Stimulated activated CD4-positive, alpha-beta T cell treated with anti-CD3 and anti-CD28 coated beads, Interleukin-1b, Interleukin-23, amount 100 ng/mL, for 24 hours (primary cell): ENCODE measurements at regions not wholly inside any gene's neighbourhood (a gene's known extent, or its start where the extent isn't known, plus 50 kb on each side); places are given as distances from the start of the nearest gene placed in this dataset.
A peak's percentile ranks its signal among the peaks of the same experiment; 100 is the strongest.

Experiments used
- DNase-seq, 4 experiments: peaks; one replicate each; pipeline ENCODE4 v3.0.0-alpha.2; 2020; ENCODE audit warnings: low read depth in 4 of 4, low spot score in 1 of 4

DNA sequence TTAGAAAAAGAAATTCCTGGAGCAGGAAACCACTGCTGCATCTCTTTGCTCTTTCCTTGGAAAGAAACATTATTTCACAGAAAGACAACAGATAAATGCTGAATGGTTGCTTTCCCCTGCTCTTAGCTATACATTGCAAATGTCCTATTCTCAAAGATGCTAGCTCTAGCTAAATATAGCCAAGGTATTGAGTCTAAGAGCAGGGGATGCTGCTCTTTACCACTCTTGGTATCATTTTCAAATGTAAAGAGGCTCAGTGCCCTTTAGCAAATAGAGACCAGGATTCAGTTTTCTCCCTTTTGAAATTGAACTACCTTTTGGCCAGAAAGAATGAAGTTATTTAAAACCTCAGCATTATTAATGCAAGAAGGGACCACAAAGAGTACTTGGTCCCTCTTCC, 104.0 kb upstream of the FUT8 start:
- no peak for DNase-seq

DNA sequence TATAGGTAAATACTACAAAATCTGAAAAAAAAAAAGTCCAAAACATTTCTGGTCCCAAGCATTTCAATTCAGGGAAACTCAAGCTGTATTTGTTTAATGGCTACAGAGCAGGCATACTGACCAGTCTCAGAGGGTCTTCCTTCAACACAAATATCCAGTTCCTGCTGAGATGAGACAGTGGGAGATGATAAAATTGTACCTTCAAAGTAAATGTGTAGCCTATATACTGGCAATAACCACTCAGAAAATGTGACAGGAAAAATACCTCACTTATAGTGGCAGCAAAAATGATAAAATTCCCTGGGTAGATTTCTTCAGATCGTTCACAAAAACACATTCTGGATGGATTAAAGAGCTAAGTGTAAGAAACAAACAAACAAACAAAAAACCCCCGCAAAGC, 102.0 kb upstream of the FUT8 start:
- DNase-seq, result no peak

DNA sequence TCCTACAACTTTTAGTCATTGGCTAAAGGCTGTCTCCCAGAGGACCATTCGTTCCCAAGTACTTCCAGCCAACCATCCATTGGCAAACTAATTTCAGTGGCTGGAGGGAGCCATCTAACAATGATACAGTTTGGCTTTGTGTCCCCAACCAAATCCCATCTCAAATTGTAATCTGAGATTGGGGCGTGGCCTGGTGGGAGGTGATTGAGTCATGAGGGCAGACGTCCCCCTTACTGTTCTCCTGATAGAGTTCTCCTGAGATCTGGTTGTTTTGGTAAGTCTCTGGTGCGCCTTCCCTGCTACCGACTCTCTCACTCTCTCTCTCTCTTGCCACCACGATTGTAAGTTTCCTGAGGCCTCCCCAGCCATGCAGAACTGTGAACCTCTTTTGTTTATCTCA, 99.7 kb upstream of the FUT8 start:
- no peak for DNase-seq

DNA sequence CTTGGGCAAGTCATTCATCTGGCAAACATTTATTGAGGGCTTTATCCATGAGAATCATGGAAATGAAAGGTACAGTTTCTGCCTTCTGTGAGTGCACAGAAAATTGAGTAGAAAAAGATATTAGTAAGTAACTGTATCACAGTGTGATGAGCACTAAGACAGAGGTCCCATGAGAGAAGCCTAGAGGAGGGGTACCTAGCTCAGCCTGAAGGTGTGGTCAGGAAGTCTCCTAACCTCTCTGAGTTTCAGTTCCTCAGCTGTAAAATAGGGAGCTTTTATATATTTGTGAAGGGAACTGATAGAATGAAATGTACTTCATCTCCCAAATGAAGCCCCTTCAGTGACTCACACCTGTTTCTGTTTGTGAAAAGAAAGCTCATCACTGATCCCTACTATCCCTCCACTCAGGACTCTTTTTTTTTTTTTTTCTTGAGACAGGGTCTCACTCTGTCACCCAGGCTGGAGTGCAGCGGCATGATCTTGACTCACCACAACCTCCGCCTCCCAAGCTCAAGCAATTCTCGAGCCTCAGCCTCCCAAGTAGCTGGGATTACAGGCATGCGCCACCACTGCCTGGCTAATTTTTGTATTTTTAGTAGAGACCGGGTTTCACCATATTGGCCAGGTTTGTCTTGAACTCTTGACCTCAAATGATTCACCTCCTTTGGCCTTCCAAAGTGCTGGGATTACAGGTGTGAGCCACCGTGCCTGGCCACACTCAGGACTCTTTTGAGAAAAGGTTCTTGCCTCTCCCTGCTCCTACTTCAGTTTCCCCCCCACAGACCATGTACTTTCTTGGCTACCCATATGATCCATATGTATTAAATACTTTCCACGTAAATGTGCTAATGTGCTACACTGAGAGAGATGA, 93.7 kb upstream of the FUT8 start:
- DNase-seq, result no peak

DNA sequence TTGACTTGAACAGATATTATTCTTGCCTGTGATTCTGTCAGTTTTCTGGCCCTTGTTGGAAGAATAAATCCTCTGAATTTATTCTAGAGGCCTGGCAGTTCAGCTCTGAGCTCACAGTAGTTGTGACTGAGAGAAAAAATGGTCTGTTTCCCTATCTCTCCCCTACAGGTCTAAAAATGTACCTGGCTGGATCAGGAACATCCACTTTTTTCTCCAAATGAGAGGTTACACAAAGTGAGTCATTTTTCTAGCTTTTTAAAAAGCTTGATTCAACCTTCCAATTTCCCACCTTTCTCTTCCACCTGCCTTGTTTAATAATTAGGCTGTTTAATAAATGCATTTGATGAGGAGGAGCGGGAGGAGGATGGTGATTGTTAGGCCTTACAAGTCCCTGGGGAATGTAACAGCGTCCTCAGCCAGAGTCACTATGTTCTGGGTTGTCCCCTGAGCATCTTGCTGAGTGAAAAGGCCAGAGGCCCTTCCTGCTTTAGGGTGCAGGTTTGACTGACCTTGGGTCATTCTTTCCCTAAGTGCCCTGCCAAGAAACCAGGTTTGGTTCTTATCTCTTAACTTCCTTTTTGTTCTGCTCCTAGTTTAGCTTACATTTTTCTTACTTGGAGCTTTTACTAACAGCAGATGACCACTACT, 91.7 kb upstream of the FUT8 start:
- no peak for DNase-seq

DNA sequence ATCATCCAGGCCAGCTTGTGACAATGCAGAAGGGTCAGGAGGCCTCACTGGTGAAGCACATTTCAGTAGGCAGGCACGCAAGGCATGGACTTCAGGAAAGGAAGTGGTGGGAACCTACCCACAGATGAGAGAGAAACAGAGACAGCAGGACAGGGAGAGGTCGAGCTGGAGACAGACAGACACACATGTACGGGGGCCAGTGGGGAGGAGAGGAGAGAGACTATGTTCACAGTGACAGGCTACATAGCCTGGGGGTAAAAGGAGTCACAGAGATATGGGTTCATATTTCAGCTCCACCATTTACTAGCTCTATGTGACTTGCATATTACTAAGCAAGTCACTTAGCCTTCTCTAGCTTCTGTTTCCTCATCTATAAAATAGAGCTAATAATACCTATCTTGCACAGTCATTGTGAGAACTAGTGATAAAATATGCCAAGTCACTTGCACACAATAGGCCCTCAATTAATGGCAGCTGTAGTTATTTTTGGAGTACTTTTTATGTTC, 91.1 kb upstream of the FUT8 start:
- no peak for DNase-seq

DNA sequence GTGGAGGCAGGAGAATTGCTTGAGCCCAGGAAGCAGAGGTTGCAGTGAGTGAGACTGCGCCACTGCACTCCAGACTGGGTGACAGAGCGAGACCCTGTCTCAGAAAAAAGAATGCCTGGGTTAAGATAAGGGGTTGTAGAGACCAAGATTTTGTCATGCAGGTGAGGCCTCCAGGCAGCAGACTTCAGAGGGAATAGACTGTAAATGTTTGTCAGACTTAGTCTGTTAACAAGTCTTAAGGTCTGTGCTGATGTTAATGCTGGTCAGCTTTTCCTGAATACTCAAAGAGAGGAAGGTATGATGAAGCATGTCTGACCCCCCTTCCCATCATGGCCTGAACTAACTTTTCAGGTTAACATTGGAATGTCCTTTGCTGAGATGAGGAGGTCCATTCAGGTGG, 83.0 kb upstream of the FUT8 start:
- DNase-seq, result no peak

DNA sequence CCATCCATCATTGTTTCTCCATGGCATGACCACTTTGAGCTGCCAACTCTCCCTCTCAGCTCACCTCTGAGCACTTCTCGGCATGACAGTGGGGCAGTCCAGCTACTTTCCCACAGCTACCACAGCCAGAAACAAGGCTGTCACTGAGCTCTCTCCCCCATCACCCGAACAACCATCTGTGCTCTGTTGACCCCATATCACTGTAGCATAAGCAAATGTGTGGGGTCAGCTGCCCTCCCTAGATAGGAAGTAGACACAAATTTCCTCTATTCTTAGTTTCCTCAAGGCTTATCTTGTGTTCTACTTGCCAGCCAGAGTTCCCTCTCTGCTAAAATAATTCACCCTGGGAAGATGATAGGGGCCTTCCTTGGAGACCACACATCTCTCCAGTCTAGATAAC, 82.6 kb upstream of the FUT8 start:
- no peak for DNase-seq

DNA sequence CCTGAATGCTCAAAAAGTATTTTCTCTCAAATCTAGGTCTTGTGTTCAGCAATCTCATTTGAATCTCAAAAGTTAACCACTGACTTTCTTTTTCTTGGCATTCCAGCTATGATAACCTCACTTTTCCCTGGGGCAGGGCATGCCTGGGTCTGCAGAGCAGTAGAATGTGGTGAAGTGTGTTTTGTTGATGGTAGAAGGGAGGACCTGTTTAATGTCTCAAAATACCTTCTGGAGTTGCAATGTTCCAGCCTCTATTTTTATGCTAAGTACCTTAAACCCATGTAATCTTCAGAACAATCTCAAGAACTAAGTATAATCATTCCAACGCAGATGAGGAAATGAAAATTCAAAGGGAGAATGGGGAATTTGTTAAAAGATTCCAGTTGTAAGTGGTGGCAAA, 82.1 kb upstream of the FUT8 start:
- no peak for DNase-seq

DNA sequence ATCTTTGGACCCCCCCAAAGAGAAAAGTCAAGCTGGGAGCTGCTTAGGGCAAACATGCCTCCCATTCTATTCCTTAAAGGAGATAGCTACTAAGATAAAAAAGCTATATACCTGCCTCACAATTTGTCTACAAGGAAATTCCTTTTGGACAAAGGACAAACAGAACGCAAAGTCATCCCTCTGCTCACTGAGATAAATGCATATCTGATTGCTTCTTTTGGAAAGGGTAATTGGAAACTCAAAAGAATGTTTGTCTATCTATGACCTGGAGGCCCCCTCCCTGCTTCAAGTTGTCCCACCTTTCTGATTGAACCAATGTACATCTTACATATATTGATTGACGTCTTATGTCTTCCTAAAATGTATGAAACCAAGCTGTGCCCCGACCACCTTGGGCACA, 80.9 kb upstream of the FUT8 start:
- DNase-seq, result no peak

DNA sequence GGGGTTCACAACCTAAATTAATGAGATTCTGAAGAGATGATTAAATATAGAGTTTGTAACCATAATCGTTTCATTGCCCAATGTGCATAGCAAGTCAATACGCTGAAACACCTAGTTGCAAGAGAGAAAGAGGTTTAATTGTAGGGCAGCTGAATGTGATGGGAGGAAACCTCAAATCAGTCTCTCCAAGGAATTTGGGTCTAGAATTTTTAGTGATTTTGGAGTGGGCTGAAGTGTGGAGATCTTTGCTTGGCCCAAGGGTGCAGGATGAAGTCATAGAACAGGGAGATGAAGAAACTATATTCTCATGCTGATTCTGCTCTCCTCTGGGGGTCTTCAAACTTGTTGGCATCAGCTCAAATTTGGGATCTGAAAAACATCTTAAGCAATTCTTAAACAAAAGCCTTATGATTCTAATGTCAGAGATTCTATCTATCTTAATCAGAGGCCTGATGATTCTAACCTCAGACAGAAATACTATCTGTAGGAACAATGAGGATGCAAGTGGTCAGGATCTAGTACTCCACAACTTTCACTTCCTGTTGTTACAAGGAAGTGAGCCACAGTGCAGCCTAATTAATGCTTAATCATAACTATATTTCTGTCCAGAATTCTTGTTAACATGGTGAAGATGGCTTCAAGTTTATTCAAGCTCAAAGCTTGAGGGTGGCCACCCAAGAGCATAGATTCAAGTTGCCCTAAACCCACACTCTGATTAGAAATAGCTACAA, 80.2 kb upstream of the FUT8 start:
- DNase-seq, result no peak

DNA sequence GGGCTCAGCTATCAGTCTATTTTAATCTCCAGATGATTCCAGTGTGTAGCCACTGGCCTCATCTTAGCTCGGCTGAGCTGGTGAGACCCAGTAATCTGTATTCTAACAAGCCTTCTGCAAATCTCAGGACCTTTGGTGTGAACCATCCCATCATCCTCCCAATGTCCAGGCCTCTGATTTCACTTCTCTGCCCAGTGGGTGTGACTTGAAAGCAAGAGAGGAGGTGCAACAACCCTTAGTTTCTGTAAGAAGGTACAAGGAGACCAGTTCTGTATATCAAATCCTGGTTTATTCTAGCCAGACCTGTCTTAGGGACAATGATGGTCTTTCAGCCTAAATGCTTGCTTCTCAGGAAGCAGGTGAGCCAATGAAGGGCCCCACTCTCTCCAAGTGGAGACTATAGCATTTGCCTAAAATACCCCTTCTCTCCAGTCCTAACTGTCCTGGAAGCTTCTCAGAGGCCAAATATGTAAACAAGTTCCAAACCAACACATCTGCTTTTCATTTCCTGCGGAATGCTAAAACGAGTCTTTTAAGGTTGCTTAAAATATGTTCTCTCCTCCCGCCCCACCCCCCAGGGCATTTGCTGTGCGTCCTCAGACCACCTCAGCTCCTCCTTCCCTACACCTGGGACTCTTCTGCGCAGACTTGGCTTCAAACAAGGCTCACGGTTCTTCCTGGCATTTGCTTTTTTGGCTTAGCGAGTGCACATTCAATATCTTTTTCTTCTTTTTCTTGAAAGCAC, 78.4 kb upstream of the FUT8 start:
- no peak for DNase-seq

DNA sequence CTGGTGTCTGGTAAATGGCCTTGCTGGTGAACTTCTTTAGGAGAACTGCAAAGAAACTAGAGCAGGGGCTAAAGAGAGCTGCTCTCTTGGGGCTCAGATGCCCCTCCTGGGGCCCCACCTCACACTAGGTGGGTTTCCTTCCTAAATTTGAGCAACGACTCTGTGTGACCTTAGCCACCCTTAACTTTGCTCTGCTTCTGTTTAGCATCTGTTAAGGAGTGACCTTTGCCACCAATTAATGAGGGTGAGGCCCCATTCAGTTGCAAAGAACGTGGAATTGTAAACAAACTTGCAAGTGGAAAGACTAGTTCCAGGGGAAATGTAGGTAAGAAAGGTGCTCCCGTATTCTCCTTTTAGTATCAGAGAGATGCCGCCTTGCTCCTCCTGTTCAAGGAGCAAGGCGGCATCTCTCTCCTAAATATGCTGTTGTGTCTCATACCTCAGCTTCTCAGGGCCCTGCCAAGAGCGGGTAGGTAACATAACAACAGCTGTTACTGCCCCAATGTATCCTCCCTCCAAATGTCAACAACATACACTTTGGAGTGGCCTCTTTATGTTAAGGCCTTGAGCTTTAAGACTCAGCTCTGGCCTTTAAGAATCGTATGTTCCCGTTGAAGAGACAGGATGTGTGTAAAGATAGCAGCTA, 77.6 kb upstream of the FUT8 start:
- DNase-seq, result no peak

DNA sequence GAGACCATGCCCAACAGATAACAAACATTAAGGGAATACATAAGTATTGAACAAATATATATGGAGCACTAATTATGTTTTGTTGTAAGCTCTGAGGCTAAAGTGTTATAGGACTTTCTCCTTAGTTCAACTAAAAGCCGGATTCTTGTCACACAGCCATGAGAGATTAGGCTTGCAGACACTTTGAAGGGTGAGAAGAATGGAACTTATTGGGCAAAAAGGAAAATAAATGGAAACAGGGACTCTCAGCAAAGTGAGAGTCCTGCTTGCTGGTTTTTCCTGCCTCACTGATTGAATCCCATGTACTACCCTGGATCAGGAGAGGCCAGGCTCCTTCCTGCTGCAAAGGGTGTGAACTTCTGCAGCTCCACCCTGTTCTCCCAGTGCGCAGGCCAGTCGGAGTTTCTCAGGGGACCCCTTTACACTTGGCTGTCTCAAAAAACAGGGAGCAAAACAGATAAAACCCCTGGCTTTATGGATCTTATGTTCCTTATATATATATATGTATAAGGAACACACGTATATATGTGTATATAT, 77.1 kb upstream of the FUT8 start:
- DNase-seq, result no peak

DNA sequence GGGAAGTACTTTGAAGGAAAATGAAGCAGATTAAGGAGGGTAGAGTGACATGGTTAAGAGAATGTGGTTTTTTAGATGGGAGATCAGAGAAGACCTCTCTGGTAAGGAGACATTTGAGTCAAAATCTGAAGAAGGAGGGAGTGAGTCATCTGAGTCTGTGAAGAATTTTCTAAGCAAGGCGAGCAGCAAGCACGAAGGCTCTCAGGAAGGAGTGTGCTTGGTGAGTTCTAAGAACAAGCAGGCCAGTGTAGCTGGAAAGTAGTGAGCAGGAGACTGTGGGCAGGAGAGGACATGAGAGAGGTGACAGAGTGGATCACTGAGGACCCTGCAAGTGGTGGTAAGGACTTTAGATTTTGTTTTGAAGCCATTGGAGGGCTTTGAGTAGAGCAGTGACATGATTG, 76.3 kb upstream of the FUT8 start:
- DNase-seq, result peak in 3 of 4 experiments; percentile 8 to 41 (median 23)

DNA sequence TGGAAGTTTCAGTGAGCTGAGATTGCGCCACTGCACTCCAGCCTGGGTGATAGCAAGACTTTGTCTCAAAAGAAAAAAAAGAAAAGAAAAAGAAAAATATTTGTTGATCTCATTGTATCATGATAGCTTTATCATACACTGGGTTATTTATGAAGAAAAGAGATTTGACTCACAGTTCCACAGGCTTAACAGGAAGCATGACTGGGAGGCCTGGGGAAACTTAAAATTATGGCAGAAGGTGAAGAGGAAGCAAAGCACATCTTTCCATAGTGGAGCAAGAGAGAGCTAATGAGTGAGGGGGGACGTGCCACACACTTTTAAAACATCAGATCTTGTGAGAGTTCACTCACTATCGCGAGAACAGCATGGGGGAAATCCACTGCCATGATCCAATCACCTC, 72.7 kb upstream of the FUT8 start:
- DNase-seq, result no peak

DNA sequence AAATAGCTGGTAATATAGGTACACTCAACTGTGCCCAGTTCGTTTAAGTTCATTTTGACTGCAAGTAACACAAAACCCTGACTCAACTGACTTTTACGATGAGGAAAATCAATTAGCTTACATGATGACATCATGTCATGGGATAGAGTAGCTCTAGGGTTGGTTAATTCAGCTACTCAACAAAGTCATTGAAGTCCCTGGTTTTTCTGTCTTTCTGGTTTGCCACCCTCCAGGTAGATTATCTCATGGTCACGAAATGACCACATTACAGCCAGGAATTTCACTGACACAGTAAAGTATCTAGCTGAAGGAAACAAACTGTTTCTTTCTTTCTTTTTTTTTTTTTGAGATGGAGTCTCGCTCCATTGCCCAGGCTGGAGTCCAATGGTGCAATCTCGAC, 68.5 kb upstream of the FUT8 start:
- DNase-seq, result no peak

DNA sequence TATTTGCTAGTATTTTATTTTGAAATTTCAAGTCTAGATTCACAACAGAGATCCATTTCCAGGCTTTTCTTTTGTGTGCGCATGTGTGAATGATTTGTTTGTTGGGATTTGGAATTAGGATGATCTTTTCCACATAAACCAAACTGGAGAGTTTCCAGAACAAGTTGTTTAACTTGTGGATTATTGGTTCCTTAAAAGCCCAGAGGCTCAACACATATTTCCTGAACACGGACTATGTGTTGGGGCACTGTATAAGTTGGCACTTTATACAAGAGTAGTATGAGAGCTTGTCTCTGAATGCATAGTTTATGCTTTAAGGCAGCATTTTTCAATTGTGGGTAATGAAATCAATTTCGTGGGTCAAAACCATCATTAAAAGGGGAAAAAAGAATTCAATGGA, 67.3 kb upstream of the FUT8 start:
- no peak for DNase-seq

DNA sequence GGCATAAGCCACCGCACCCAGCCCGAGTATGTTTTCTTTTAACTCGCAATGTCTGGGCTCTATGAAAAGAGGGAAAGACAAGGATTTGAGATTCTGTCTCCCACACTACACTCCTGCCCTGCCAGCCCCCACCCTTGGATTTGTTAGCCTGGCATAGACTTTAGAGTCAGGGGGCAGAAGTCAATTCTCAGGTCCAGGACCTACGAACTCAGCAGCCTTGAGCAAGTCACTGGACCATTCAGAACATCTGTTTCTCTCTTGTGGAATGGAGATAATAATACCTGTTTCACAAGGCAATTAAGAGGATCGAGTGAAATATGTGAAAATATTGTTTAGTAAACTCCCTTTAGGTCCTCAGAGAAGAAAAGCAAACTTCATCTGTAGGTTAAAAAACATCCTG, 66.1 kb upstream of the FUT8 start:
- no peak for DNase-seq

DNA sequence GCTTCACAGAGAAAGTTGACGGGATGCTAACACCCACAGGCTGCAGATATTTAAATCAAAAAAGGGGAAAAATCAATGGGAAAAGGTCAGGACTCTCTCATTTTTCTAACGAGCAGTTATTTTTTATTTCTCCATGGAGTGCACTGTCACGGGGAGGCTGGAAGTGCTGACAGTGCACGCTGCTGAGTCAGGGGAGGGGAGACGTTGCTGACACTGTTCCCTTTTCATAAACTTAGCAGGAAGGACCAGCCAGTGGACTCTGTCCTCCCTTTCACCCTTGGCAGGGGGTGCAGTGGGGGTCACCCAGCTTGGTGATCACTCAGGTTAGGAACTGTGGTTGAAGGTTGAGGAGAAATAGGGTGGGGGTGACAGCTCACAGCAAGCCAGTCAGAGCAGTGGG, 65.6 kb upstream of the FUT8 start:
- DNase-seq, result no peak

DNA sequence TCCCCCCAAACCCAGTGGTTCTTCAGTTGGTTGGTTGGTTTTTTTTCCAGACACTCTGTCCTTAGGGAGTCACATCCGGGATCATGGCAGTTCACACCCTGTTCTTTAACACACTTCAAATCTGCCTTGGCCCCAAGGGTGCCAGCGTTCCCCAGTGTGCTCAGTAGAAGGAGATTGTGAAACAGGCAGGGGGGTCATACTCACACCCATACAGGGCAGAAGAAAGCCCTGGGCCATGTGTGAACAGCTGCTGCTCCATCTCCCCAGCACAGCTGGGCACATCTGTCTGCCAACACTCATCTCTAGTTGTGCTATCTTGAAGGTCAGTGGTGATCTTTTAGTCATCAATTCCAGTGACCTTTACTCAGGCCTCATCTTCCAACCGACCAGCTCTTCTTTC, 64.4 kb upstream of the FUT8 start:
- DNase-seq, result no peak
